ENCODE measurements at regions not wholly inside any gene's neighbourhood (a gene's known extent, or its start where the extent isn't known, plus 50 kb on each side); places are given as distances from the start of the nearest gene placed in this dataset.
"Not testable (repeated sequence)": the region's sequence is repeated elsewhere in the genome, so short reads cannot be mapped to it uniquely, and the experiment has no call there.

DNA sequence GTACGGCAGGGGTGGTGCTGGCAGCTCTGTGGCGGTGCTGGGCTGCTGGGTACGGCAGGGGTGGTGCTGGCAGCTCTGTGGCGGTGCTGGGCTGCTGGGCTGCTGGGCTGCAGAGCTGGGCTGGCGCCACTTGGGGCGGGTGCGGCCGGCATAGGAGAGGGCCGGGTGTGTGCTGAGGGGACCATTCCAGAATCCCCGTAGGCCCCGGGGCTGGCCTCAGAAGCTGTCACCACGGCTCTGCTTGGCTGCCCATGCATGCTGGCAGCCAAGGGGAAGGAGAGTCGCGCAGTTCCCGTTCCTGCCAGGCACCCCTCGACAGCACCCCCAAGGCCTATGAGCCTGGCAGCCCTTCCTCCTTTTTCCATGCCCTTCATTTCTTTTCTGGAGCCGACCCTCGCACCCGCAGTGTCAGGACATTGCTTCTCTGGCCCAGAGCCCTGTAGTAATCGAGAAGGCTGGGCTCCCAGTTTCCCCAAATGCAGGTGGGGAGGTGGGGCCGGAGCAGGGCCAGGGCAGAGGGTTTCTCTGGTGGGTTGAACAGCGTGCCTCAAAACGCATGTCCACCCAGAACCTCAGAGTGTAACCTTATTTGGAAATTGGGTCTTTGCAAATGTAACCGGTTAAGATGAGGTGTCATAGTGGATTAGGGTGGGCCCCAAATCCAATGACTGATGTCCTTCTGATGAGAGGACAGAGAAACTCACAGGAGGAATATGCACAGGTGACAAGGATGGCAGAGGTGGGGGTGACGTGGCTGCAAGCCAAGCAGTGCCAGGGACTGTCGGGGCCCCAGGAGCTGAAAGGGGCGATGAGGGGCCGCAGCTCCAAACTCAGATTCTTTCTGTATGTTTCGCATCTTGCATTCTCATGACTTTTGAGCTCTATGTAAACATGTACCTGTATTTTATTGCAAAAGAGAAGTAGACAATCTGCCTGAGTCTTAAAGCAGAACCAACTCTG lies 71.0 kb upstream of the ACTRT2 start:
- no peak for DNase-seq (ENCODE audit: low read depth in 3 of 3)

DNA sequence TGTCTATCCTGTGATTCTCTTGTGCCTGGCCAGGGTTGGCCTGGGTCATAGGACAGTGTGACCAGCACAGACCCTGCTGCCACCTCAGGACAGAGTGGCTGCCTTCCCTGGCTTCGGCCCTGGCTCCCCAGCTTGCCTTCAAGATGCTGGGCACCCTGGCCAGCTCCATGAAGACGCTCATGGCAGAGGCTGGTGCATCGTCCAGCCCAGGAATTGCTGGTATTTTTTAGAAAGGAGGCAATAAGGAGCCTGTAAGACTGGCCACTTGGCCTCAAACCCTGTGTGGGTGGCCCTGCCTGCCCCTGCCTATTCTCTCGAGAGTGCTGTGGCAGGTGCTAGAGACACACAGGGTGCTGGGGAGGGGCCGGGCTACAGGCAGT lies 70.4 kb upstream of the ACTRT2 start:
- DNase-seq (ENCODE audit: low read depth in 3 of 3), result no peak

DNA sequence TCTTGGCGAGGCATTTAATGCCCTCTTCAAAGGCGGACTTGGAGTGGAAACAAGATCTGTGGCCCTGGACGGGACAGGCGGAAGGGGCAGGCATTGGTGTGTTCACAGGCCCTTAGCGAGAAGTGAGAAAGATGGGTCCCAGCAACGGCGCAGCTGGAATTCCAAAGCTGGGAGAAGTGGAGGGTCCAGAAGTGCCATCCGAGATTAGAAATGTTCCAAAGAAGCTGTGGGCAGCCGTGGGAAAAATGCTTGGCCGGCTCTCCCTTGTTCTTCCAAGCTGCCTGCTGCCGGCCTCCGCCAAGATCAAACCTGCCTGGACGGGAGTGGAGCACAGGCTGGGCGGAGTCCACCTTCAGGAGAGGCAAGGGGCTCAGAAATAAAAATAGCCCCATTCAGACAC lies 69.4 kb upstream of the ACTRT2 start:
- no peak for DNase-seq (ENCODE audit: low read depth in 3 of 3)

DNA sequence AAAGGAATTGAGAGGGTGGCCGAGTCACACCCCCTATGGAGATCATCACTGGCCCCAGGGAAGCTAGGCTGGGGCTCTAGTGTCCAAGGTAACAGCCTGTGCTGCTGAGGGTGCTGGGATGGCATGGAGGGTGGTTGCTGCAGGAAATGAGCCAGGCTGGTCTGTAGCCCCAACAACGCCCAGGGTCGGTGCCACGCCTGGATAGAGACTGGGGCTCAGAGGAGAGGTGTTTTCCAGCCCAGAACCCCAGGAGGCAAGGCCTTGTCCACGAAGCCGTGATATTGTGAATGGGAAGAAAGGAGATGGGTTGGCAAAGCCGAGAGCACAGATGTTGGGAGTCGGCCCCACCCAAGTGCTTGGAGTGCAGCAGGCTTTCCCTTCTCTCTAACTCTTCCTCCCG lies 68.9 kb upstream of the ACTRT2 start:
- no peak for DNase-seq (ENCODE audit: low read depth in 3 of 3)

DNA sequence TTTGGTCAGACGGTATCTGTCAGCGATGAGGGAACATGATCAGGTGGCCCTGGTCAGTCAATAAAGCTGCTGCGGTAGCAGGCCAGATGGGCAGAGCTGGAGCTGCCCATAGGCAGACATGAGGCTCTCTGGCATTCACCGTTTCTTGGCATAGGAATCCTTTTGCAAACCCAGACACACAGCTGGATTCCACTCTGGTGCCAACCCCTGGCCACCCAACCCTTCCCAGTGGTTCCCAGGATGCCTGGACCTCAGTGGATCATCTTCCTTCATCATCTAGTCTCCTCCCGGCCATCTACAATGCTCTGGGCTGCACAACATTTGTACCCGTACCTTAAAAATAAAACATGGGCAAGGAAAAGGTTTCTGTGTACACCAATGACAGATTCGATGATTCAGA lies 68.3 kb upstream of the ACTRT2 start:
- DNase-seq (ENCODE audit: low read depth in 3 of 3), result no peak

DNA sequence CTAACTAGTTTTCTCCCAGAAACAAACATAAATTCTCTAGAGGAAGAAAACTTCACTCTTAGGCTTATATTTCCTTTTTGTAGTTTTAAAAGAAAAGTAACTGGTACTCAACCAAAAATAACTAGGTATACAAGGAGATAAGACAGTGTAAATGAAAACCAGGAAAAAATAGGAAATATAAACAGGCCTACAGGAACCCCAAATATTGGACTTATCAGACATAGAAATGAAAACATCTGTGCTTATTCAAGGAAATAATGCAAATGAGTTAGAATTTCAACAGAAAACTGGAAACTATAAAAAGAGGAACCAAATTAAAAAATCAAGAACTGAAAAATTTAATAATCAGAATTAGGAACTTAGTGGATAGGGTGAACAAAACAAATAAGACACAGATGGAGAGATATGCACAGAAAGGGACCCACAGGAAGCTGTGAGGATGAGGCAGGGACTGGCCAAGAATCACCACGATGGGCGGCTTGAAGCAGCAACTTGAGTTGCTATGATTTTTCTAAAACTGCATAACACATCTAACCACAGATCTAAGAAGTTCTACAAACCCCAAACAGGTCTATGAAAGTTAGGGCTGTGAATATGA lies 67.5 kb upstream of the ACTRT2 start:
- no peak for DNase-seq (ENCODE audit: low read depth in 3 of 3)

DNA sequence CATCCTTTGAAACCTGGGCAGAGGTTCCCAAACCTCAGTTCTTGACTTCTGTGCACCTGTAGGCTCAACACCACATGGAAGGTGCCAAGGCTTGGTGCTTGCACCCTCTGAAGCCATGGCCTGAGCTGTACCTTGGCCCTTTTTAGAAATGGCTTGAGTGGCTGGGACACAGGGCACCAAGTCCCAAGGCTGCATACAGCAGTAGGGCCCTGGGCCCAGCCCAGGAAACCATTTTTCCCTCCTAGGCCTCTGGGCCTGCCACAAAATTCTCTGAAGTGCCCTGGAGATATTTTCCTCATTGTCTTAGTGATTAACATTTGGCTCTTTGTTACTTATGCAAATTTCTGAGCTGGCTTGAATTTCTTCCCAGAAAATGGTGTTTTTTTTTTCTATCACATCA lies 65.6 kb upstream of the ACTRT2 start:
- DNase-seq (ENCODE audit: low read depth in 3 of 3), result no peak

DNA sequence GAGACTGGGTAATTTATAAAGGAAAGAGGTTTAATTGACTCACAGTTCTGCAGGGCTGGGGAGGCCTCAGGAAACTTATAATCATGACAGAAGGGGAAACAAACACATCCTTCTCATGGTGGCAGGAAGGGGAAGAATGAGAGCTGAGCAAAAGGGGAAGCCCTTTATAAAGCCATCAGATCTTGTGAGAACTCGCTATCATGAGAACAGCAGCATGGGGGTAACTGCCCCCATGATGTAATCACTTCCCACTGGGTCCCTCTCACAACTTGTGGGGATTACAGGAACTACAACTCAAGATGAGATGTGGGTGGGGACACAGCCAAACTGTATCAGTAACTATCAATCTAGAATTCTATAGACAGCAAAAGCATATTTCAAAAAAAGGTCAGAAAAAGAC lies 64.7 kb upstream of the ACTRT2 start:
- DNase-seq (ENCODE audit: low read depth in 3 of 3), result no peak

DNA sequence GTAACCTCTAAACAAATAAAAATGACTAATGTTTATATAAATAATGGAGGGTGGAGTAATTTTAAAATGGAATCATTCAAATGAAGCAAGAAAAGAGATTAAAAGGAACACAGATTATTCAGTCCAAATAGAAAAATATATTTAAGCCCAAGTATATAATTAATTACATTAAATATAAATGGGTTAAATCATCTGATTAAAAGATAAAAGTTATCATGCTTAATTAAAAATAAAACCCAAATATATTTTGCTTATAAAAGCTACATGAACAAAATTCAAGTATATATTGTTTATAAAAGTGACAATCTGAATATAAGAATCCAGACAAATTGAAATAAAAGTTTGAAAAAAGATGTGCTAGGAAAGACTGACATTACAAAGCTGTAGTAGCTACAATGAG lies 63.9 kb upstream of the ACTRT2 start:
- no peak for DNase-seq (ENCODE audit: low read depth in 3 of 3)

DNA sequence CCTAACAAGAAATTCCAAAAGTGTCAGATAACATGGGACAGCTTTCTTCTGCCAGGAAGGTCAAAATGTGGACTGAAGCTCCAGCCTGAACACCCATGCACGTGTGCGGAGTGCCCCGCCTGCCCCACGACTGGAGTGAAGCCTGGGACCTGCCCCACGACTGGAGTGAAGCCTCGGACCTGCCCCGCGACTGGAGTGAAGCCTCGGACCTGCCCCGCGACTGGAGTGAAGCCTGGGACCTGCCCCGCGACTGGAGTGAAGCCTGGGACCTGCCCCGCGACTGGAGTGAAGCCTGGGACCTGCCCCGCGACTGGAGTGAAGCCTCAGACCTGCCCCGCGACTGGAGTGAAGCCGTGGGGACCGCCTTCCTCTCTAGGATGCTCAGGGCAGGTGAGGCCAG lies 61.4 kb upstream of the ACTRT2 start:
- not testable (repeated sequence) for DNase-seq (ENCODE audit: low read depth in 3 of 3)

DNA sequence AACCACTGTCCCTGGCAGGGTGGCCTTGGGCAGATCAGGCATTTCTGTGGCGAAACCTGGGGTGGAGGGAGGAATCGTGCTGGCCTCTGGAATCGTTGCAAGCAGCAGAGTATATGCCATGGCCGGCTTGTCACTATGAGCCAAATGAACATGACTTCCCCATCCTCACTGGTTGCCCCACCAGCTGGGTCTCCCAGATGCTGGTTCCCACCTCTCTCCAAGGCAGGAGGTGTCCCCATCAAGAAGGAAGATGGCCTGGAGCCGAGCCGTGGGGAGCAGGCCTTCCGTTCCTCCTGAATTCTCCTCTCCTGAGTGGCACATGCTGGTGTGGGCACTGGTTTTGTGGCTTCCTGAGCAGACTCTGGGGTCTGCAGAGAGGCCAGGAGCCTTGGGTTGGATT lies 60.2 kb upstream of the ACTRT2 start:
- DNase-seq (ENCODE audit: low read depth in 3 of 3), result no peak

DNA sequence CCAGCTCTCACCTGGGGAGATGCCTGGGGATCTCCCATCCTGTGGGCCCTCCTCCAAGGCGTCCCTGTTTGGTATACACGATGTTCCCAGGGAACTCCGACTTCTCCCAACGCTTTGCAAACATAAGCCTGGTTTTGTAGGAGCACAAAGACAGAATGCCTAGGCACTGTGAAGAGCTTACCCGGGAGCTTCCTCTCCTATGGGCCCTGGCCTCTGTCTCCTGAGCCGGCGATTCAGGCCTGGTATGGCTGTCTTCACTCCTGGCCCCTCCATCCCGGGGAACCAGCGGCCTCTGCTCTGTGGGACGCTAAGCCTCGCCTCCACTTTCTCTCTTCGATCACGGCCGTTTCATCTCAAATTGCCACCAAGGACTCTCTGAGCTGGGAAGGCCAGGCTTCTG lies 59.6 kb upstream of the ACTRT2 start:
- no peak for DNase-seq (ENCODE audit: low read depth in 3 of 3)

DNA sequence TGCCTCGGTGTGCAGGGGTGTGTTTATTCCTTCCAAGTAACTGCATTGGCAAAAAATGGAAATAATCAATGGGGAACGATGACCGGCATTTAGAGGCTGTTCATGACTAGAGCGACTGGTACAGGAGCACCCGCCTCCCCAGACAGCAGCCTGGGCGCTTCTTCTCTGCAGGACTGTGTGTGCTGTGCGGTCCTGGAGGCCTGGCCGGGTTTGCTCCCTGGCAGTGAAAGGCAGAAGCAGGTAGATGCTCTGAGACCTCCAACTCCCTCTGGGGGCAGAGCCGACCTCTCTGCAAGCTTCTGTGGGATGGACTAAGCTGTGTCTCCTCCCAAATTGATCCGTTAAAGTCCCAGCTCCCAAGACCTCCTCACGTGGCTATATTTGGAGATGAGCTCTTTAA lies 59.2 kb upstream of the ACTRT2 start:
- DNase-seq (ENCODE audit: low read depth in 3 of 3), result no peak

DNA sequence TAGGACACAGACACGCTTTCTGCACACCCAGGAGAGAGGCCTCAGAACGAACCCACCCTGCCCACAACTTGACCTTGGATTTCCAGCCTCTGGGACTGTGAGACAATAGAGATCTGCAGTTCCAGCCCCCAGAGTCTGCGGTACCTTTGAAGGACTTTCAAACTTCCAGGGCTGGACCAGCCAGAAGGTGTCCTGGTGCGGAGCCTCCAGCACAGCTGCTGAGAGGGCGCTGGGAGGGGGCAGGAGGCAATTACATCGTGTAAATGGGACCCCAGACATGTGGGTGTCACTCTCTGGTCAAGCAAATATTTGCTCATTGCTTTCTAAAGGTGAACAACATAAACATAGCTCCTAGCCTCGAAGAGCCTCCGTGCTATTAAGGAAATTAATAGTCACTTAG lies 58.7 kb upstream of the ACTRT2 start:
- DNase-seq (ENCODE audit: low read depth in 3 of 3), result no peak

DNA sequence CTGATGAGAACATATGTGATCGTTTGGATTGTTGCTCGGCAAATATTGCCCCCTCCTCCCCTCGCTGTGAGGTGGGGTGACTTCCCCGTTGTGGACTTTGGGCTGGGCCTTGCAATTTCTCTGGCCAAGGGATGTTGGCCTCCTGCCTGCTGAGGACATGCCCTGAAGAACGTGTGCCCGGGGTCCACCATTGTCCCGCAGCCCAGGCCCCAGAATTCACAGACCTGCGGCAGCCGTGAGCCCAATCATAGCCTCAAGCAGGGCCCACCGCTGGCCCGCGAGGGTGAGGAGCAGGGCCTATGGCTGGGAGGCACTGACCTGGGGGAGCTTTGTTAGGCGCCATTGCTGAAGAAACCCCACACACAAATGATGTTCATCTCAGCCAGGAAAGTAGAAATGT lies 58.3 kb upstream of the ACTRT2 start:
- DNase-seq (ENCODE audit: low read depth in 3 of 3), result no peak

DNA sequence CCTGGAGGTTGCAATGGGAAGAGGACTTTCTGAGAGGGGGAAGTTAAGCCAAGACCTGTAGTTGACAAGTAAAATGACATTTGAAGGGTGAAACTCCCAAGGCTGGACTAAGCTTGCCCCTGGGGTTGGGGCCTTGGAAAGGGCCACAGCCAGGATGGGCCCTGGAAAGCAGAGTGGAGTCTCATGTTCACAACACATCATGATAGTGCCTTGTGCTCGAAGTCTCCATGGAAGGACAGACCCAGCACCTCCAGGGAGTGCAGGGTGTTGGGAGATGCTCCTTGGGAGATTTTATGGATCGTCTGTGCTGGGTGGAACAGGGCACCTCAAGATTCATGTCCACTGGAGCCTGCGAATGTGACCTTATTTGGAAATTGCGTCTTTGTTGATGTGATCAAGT lies 55.6 kb upstream of the ACTRT2 start:
- no peak for DNase-seq (ENCODE audit: low read depth in 3 of 3)

DNA sequence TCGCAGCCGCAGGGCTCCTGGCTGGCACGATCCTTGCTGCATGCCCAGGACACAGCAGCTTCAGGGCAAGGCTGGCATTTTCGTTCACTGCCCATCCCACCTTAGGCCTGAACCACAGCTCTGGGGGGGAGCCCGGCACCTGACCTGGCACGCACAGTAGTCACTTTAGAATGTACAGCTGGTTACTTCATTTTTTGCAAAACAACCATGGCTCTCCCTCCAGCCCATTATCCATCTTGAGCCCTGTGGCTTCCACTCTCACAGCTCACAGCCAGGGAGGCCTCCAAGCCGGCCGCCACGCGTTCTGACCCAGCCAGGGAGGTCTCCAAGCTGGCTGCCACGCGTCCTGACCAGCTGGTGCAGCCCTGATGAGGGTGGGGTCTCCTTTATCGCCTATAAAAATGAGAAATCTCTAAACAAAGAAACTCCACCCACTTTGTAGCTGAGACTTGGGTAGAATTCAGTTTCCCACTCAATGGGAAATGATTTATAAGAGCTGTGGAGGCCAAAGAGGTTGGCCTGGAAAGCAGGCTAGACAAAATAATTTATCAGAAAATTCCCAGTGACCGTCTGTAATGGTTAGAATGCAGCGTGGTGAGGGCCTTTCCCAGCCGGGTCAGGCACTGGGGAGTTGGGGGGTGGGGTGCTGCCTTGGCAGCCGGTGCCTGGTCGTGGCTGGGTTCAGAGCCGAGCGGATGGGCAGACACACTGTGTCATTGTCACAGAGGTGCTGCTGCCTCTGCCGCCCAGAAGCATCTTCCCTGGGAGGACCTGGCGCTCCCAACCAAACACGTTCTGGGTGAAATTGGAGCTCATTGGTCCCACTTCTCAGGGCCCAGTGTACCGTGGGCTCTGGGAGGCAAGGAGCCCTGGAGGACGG lies 54.6 kb upstream of the ACTRT2 start:
- no peak for DNase-seq (ENCODE audit: low read depth in 3 of 3)

DNA sequence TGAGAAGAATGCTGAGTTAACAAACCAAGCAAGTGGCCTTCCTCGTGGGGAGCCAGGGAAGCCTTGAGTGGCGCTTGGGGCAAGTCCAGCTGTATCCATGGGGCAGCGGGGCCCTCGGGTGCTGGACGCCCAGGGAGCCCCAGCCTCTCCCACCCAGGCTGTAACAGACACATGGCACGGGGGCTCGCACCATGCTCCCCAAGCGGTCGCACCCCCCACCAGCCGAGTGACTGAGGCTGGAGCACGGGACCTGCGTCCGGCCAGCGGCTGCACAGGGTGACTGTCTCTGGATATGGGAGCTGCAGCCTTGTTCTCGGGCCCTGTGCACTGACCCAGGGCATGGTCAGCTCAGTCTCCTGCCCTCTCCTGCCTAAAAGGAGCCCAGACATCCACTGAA lies 53.9 kb upstream of the ACTRT2 start:
- no peak for DNase-seq (ENCODE audit: low read depth in 3 of 3)

DNA sequence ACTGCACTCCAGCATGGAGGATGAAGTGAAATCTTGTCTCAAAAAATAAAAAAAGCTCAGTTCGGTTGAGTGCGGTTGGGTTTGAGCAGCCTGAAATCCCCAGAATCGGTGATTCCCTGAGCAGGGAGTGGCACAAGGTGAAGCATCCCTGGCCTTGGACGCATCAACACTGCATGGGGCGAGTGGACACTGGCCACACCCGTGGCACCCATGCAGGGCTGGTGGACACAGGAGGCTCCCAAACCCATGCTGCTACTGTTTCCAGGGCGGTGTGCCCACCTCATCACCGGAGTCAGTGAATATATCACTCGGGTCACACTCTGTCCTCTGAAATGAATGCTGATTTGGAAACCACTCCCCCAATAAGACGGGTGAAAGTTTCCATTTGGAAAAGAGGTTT lies 53.4 kb upstream of the ACTRT2 start:
- DNase-seq (ENCODE audit: low read depth in 3 of 3), result no peak

DNA sequence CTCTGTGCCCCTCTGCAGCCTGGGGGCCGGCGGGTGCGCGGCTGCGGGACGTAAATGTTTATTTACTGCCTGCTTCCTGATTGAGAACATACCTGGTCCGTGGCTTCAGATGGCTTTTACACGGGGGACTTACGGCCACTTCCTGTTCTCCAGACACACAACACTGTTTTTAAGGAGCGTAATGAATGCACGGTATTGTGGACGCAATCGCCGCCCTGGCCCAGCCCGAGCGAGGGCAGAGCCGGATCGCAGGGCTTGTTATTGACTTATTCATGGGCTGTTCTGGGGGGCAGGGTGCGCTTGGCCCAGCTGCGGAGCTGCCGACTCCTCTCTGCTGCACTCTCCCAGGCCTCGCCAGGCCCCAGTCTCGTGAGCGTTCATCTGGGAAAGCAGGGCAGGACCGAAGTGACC lies 52.8 kb upstream of the ACTRT2 start:
- DNase-seq (ENCODE audit: low read depth in 3 of 3), result no peak

DNA sequence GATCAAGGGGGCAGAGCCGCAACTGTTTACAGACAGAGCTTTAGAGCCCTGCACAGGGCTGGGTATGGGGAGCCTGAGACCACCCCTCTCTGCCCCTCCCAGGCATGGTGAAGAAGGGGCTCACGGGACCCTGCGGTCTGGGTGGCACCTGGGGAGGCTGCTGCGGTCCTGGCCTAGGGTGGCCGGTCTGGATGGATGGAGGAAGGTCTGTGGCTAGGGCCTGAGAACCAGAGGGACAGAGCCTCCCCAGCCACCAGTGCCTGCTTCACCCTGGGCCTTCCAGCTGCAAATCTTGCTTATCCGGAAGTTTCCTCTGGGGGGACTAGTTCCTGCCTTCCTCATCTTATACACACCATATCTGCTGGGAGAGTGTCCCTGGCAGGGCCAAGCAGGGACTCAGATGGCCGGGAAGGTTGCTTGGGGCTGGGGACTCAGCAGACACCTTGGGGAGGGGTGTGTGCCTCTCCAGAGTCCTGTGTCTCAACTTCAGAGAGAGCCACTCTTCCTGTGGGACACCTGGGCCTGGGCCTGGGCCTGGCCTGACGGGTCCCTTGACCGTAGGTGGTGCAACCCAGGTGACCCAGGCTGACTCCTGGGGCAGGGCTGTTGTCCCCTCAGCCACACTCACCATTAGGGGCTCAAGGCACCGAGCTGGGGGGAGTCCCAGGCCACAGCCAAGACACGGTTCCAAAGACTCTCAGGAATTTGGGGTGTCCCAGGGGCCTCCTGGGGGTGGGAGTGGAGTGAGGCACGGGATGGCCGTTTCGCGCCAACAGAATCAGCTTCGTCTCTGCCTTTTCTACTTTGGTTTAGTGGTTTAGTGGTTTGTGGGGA lies 52.0 kb upstream of the ACTRT2 start:
- no peak for DNase-seq (ENCODE audit: low read depth in 3 of 3)

DNA sequence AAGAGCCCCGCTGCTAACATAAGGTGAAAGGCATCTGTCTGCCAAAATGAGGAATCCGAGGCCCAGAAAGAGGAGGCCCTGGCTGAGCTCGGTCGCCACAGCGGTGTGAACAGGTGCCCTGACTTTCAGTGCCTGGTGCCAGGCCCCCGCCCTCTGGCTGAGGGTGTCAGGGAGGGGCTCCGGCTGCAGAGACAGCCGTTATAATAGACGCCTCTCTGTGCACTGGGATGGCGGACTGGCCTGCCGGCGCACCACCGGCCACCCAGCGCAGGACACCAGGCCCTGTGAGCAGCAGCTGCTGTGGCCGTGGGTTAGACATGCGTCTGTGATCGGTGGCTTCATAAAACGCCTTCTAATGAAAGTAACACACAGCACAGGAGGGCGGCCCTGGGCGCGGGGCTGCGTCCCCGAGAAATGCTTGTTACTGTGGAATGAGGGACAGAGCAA lies 51.4 kb upstream of the ACTRT2 start:
- no peak for DNase-seq (ENCODE audit: low read depth in 3 of 3)
